ENCODE measurements at regions not wholly inside any gene's neighbourhood (a gene's known extent, or its start where the extent isn't known, plus 50 kb on each side); places are given as distances from the start of the nearest gene placed in this dataset.

- Histone ChIP-seq H3K36me3 (ENCODE audit: control insufficient read depth in 4 of 4, insufficient read depth in 4 of 4, low read length in 4 of 4) (no peaks in the 10 kb centered on the region), H3K4me3 (no peak overlapping the region), H3K9me3 (ENCODE audit: control insufficient read depth in 4 of 4, insufficient read depth in 3 of 4, low read length in 3 of 4) (peaks cover 0 to 3% (median 0%) of the 10 kb centered on the region in 4 donors), H3K27me3 (ENCODE audit: control insufficient read depth in 3 of 3, insufficient read depth in 3 of 3, low read length in 2 of 3) (no peaks in the 10 kb centered on the region), H3K27ac (ENCODE audit: low read depth in 1 of 2, low read length in 1 of 2) (no peak overlapping the region), H3K4me1 (ENCODE audit: control insufficient read depth in 5 of 5, insufficient read depth in 5 of 5, low read length in 5 of 5) (no peaks in the 10 kb centered on the region), H3K9ac (ENCODE audit: insufficient read depth in 1 of 2, low read length in 2 of 2) (no peak overlapping the region)
- WGBS, 2 donors = 88 to 89% methylated on average over 4 of the region's 4 CpGs
- TF ChIP-seq CTCF (IDR thresholded peaks at IDR 0.05; ENCODE audit: control extremely low read depth, extremely low read depth) = no peak
- DNase-seq = no peak
- no peak for ATAC-seq (ENCODE audit: insufficient read depth, low FRiP score)
Measured at GRCh38 chr5:105554568-105555169, 1992.1 kb upstream of the NUDT12 start.

GRCh38 chr5:105544300-105544699 lies 1981.7 kb upstream of the NUDT12 start:
- WGBS, 2 donors = 83 to 86% methylated on average over 1 of the region's 1 CpG
- Histone ChIP-seq H3K4me1 (ENCODE audit: control insufficient read depth in 5 of 5, insufficient read depth in 5 of 5, low read length in 5 of 5) (no peaks in the 10 kb centered on the region), H3K9me3 (ENCODE audit: control insufficient read depth in 4 of 4, insufficient read depth in 3 of 4, low read length in 3 of 4) (no peaks in the 10 kb centered on the region), H3K27me3 (ENCODE audit: control insufficient read depth in 3 of 3, insufficient read depth in 3 of 3, low read length in 2 of 3) (no peaks in the 10 kb centered on the region), H3K36me3 (ENCODE audit: control insufficient read depth in 4 of 4, insufficient read depth in 4 of 4, low read length in 4 of 4) (no peaks in the 10 kb centered on the region), H3K9ac (ENCODE audit: insufficient read depth in 1 of 2, low read length in 2 of 2) (no peak overlapping the region), H3K27ac (ENCODE audit: low read depth in 1 of 2, low read length in 1 of 2) (no peak overlapping the region), H3K4me3 (no peak overlapping the region)
- no peak for DNase-seq
- no peak for ATAC-seq (ENCODE audit: insufficient read depth, low FRiP score)
- no peak for TF ChIP-seq CTCF (IDR thresholded peaks at IDR 0.05; ENCODE audit: control extremely low read depth, extremely low read depth)

- Histone ChIP-seq H3K9me3 (ENCODE audit: control insufficient read depth in 4 of 4, insufficient read depth in 3 of 4, low read length in 3 of 4) (peaks cover 0 to 2% (median under 1%) of the 10 kb centered on the region in 4 donors), H3K27ac (ENCODE audit: low read depth in 1 of 2, low read length in 1 of 2) (no peak overlapping the region), H3K27me3 (ENCODE audit: control insufficient read depth in 3 of 3, insufficient read depth in 3 of 3, low read length in 2 of 3) (no peaks in the 10 kb centered on the region), H3K4me1 (ENCODE audit: control insufficient read depth in 5 of 5, insufficient read depth in 5 of 5, low read length in 5 of 5) (no peaks in the 10 kb centered on the region), H3K4me3 (no peak overlapping the region), H3K36me3 (ENCODE audit: control insufficient read depth in 4 of 4, insufficient read depth in 4 of 4, low read length in 4 of 4) (no peaks in the 10 kb centered on the region), H3K9ac (ENCODE audit: insufficient read depth in 1 of 2, low read length in 2 of 2) (no peak overlapping the region)
- ATAC-seq (ENCODE audit: insufficient read depth, low FRiP score) (no peak), DNase-seq (peak in 2 of 3 donors; percentile 35 to 36)
- no peak for TF ChIP-seq CTCF (IDR thresholded peaks at IDR 0.05; ENCODE audit: control extremely low read depth, extremely low read depth)
Measured at GRCh38 chr5:105536675-105537074, 1974.1 kb upstream of the NUDT12 start.

- Histone ChIP-seq H3K36me3 (ENCODE audit: control insufficient read depth in 4 of 4, insufficient read depth in 4 of 4, low read length in 4 of 4) (no peaks in the 10 kb centered on the region), H3K27me3 (ENCODE audit: control insufficient read depth in 3 of 3, insufficient read depth in 3 of 3, low read length in 2 of 3) (no peaks in the 10 kb centered on the region), H3K9me3 (ENCODE audit: control insufficient read depth in 4 of 4, insufficient read depth in 3 of 4, low read length in 3 of 4) (peaks cover 2 to 10% (median 6%) of the 10 kb centered on the region in 4 donors), H3K9ac (ENCODE audit: insufficient read depth in 1 of 2, low read length in 2 of 2) (no peak overlapping the region), H3K4me1 (ENCODE audit: control insufficient read depth in 5 of 5, insufficient read depth in 5 of 5, low read length in 5 of 5) (no peaks in the 10 kb centered on the region), H3K4me3 (no peak overlapping the region), H3K27ac (ENCODE audit: low read depth in 1 of 2, low read length in 1 of 2) (no peak overlapping the region)
- 53 to 74% methylated on average over 3 of the region's 3 CpGs for WGBS, 2 donors
- ATAC-seq (ENCODE audit: insufficient read depth, low FRiP score) = no peak
- no peak for TF ChIP-seq CTCF (IDR thresholded peaks at IDR 0.05; ENCODE audit: control extremely low read depth, extremely low read depth)
- DNase-seq = no peak
Measured at GRCh38 chr5:105530716-105531261, 1968.2 kb upstream of the NUDT12 start.
